H1 (cell line): ENCODE measurements at regions not wholly inside any gene's neighbourhood (a gene's known extent, or its start where the extent isn't known, plus 50 kb on each side); places are given as distances from the start of the nearest gene placed in this dataset.

Experiments
- ATF2 ChIP-seq: IDR thresholded peaks from 2 replicates; pipeline ENCODE4 v1.6.1; 2012; ENCODE audit warnings: low read length, inconsistent platforms
- CBX8 ChIP-seq: fragments of 300-800, 300-1000 bp; sonication (generic); IDR thresholded peaks from 2 replicates; pipeline ENCODE4 v1.7.1; 2016; ENCODE audit warnings: low read depth, low read length, borderline replicate concordance
- EZH2 ChIP-seq: fragments of 200-600 bp; sonication (generic); IDR thresholded peaks from 2 replicates; pipeline ENCODE4 v1.7.1; 2012; ENCODE audit warnings: low read depth, mild to moderate bottlenecking, moderate library complexity, low read length, inconsistent platforms; ENCODE audit not compliant: severe bottlenecking
- SIX5 ChIP-seq: IDR thresholded peaks from 2 replicates; pipeline ENCODE4 v1.6.1; 2011; ENCODE audit warnings: mild to moderate bottlenecking, low read depth, low read length
- TAF7 ChIP-seq: optimal IDR thresholded peaks from 2 replicates; pipeline ENCODE3; 2011; ENCODE audit warnings: low read depth, mild to moderate bottlenecking, inconsistent platforms, low read length, moderate library complexity, borderline replicate concordance
- ZNF274 ChIP-seq: IDR thresholded peaks from 2 replicates; pipeline ENCODE4 v1.7.0; 2012; ENCODE audit warnings: low read length, borderline replicate concordance; ENCODE audit errors: extremely low read depth

- TF ChIP-seq ATF2 (no peak), SIX5 (no peak), TAF7 (no peak), CBX8 (no peak), EZH2 (no peak), ZNF274 (no peak)
Observed at GRCh38 chr10:1886039-1886438, 148.7 kb upstream of the ADARB2 start (continued).
